Left lung (tissue), 4 donors: ENCODE measurements at regions not wholly inside any gene's neighbourhood (a gene's known extent, or its start where the extent isn't known, plus 50 kb on each side); places are given as distances from the start of the nearest gene placed in this dataset.

Source experiments
- ATAC-seq: fragments of 200-7000 bp; cut with Tn5 transposase; one replicate; pipeline ENCODE4 v1.9.1; 2020; ENCODE audit warnings: moderate library complexity
- DNase-seq, 4 donors: peaks; one replicate each; pipeline ENCODE4 v3.0.0-alpha.2; 2013 to 2020
- H3K27ac ChIP-seq, 2 donors: fragments of 200-600 bp; sonication (generic) in 1 of 2; one replicate each; pipeline versions ENCODE4 v1.5.0 to v1.8.0; 2020 to 2021
- H3K27me3 ChIP-seq, 2 donors: fragments of 200-600 bp; sonication (generic) in 1 of 2; one replicate each; pipeline versions ENCODE4 v1.5.0 to v1.8.0; 2020 to 2021
- H3K36me3 ChIP-seq, 2 donors: fragments of 200-600 bp; sonication (generic) in 1 of 2; one replicate each; pipeline versions ENCODE4 v1.5.0 to v1.8.0; 2020 to 2021
- H3K4me1 ChIP-seq, 2 donors: fragments of 200-600 bp; one replicate each; pipeline ENCODE4 v1.8.0; 2021
- H3K4me3 ChIP-seq, 2 donors: fragments of 200-600 bp; sonication (generic) in 1 of 2; one replicate each; pipeline versions ENCODE4 v1.5.0 to v1.8.0; 2020 to 2021; ENCODE audit warnings: mild to moderate bottlenecking in 1 of 2
- H3K9me3 ChIP-seq, 2 donors: fragments of 200-600 bp; sonication (generic) in 1 of 2; one replicate each; pipeline versions ENCODE4 v1.5.0 to v1.8.0; 2020 to 2021
- CTCF ChIP-seq, 2 donors: fragments of 200-600 bp; sonication (generic) in 1 of 2; IDR thresholded peaks; one replicate each; pipeline versions ENCODE4 v1.5.0 to v1.8.0; 2021; ENCODE audit warnings: antibody characterized with exemption in 2 of 2
- intact Hi-C, 2 donors: fragments of 100-400 bp; cut with DNase I; formaldehyde crosslinking; loops; one replicate each; pipeline versions ENCODE4 v1.11.2 to v1.14.2; 2022
- donor health status: DM: no; HTN: yes; CAD: no.
- donor health status: DM: no; HTN: no; CAD: no.

- no peak overlapping the region for H3K4me3 ChIP-seq
- ATAC-seq (no peak), DNase-seq (no peak)
- H3K4me1 ChIP-seq, result no peaks in the 10 kb centered on the region
- H3K27ac ChIP-seq, result no peak overlapping the region
- peaks cover 0 to 13% of the 10 kb centered on the region in 2 donors for H3K9me3 ChIP-seq
- H3K27me3 ChIP-seq, result no peaks in the 10 kb centered on the region
- no peaks in the 10 kb centered on the region for H3K36me3 ChIP-seq
- intact Hi-C loops, result no loop called here
- no peak for TF ChIP-seq CTCF (IDR thresholded peaks at IDR 0.05)
Measured at GRCh38 chr13:90738881-90739280, 608.6 kb upstream of the MIR17HG start.

- intact Hi-C loops, result no loop called here
- no peak for DNase-seq
- no peak for ATAC-seq
- H3K9me3 ChIP-seq, result peaks cover 0 to 7% of the 10 kb centered on the region in 2 donors
- TF ChIP-seq CTCF (IDR thresholded peaks at IDR 0.05), result no peak
- H3K4me1 ChIP-seq, result no peaks in the 10 kb centered on the region
- H3K27me3 ChIP-seq, result no peaks in the 10 kb centered on the region
- H3K4me3 ChIP-seq, result no peak overlapping the region
- no peaks in the 10 kb centered on the region for H3K36me3 ChIP-seq
- no peak overlapping the region for H3K27ac ChIP-seq
Measured at GRCh38 chr13:90740099-90740498, 607.4 kb upstream of the MIR17HG start.

DNA sequence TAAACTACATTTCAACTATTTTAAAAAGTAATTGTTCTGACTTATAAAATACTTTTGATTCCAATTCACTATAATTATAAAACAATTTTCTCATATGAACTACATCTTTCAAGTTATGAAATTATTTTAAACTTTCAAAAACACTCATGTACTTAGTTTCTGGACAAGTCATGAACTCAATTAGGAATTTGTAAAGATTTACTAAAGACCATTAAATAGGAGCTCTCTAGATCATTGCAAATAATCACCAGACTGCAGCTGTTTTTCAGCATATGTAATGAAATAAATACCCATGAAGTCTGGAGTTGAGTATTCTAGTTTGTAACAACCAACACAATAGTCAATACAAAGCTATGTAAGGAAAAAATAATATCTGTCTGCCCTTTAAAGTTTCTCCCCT lies 605.1 kb upstream of the MIR17HG start:
- TF ChIP-seq CTCF (IDR thresholded peaks at IDR 0.05), result no peak
- intact Hi-C loops, result no loop called here

GRCh38 chr13:90746230-90746629 lies 601.3 kb upstream of the MIR17HG start:
- no peaks in the 10 kb centered on the region for H3K36me3 ChIP-seq
- H3K4me1 ChIP-seq, result no peaks in the 10 kb centered on the region
- intact Hi-C loops, result no loop called here
- H3K4me3 ChIP-seq, result no peak overlapping the region
- H3K27me3 ChIP-seq, result no peaks in the 10 kb centered on the region
- DNase-seq, result no peak
- no peak for TF ChIP-seq CTCF (IDR thresholded peaks at IDR 0.05)
- ATAC-seq, result no peak
- H3K27ac ChIP-seq, result no peak overlapping the region
- H3K9me3 ChIP-seq, result no peaks in the 10 kb centered on the region

More for the DNA sequence above, 605.1 kb upstream of the MIR17HG start:
- no peak overlapping the region for H3K27ac ChIP-seq
- no peaks in the 10 kb centered on the region for H3K27me3 ChIP-seq
- H3K4me3 ChIP-seq, result no peak overlapping the region
- no peaks in the 10 kb centered on the region for H3K4me1 ChIP-seq
- H3K36me3 ChIP-seq, result no peaks in the 10 kb centered on the region
- DNase-seq (peak in 2 of 4 donors; percentile 16 to 24), ATAC-seq (no peak)
- no peaks in the 10 kb centered on the region for H3K9me3 ChIP-seq

DNA sequence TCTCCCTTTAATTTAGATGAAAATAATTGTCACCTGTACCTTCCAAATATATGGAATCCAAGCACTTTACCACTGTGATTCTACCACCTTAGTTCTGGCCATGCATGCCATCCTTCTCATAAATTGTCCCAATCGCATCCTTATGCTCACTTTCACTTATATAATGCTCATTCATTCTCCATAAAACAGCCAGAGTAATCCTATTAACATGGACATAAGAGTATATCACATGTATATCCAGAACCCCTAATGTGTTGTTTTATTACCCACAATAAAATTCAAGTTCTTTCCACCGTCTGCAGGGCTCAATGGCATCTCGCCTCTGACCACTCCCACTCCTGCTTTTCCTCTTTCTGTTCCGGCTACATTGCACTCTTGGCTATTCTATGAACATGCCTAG lies 597.5 kb upstream of the MIR17HG start:
- intact Hi-C loops, result no loop called here
- TF ChIP-seq CTCF (IDR thresholded peaks at IDR 0.05), result no peak
- no peak for ATAC-seq

More for the DNA sequence above, 597.5 kb upstream of the MIR17HG start:
- H3K27me3 ChIP-seq, result no peaks in the 10 kb centered on the region
- H3K4me1 ChIP-seq, result no peaks in the 10 kb centered on the region
- no peak for DNase-seq
- H3K9me3 ChIP-seq, result no peaks in the 10 kb centered on the region
- H3K4me3 ChIP-seq, result no peak overlapping the region
- no peak overlapping the region for H3K27ac ChIP-seq
- no peaks in the 10 kb centered on the region for H3K36me3 ChIP-seq
